ENCODE measurements at regions not wholly inside any gene's neighbourhood (a gene's known extent, or its start where the extent isn't known, plus 50 kb on each side); places are given as distances from the start of the nearest gene placed in this dataset.
A peak's percentile ranks its signal among the peaks of the same experiment; 100 is the strongest.

- DNase-seq (ENCODE audit: low read depth in 2 of 2) = no peak
- no peak for TF ChIP-seq CTCF (IDR thresholded peaks at IDR 0.05; ENCODE audit: low read depth, low read length)
- no peak overlapping the region for H3K4me3 ChIP-seq (replicated peaks in 1 of 2; ENCODE audit: low read depth in 2 of 2, low read length in 2 of 2)
Observed at GRCh38 chr13:50341526-50341925, 326.3 kb downstream of the KCNRG start.

GRCh38 chr13:50344717-50345116 lies 329.5 kb downstream of the KCNRG start:
- no peak for TF ChIP-seq CTCF (IDR thresholded peaks at IDR 0.05; ENCODE audit: low read depth, low read length)
- H3K4me3 ChIP-seq (replicated peaks in 1 of 2; ENCODE audit: low read depth in 2 of 2, low read length in 2 of 2) = no peak overlapping the region
- no peak for DNase-seq (ENCODE audit: low read depth in 2 of 2)

- no peak for DNase-seq (ENCODE audit: low read depth in 2 of 2)
- H3K4me3 ChIP-seq (replicated peaks in 1 of 2; ENCODE audit: low read depth in 2 of 2, low read length in 2 of 2) = no peak overlapping the region
- TF ChIP-seq CTCF (IDR thresholded peaks at IDR 0.05; ENCODE audit: low read depth, low read length) = no peak
Observed at GRCh38 chr13:50345804-50346203, 330.6 kb downstream of the KCNRG start.

GRCh38 chr13:50348371-50348770 lies 333.1 kb downstream of the KCNRG start:
- H3K4me3 ChIP-seq (replicated peaks in 1 of 2; ENCODE audit: low read depth in 2 of 2, low read length in 2 of 2) = no peak overlapping the region
- DNase-seq (ENCODE audit: low read depth in 2 of 2) = no peak
- no peak for TF ChIP-seq CTCF (IDR thresholded peaks at IDR 0.05; ENCODE audit: low read depth, low read length)

- DNase-seq (ENCODE audit: low read depth in 2 of 2) = no peak
- no peak overlapping the region for H3K4me3 ChIP-seq (replicated peaks in 1 of 2; ENCODE audit: low read depth in 2 of 2, low read length in 2 of 2)
- TF ChIP-seq CTCF (IDR thresholded peaks at IDR 0.05; ENCODE audit: low read depth, low read length) = no peak
Observed at GRCh38 chr13:50352720-50353480, 337.7 kb downstream of the KCNRG start.

- TF ChIP-seq CTCF (IDR thresholded peaks at IDR 0.05; ENCODE audit: low read depth, low read length) = no peak
- peak in 1 of 2 donors; percentile 69 for DNase-seq (ENCODE audit: low read depth in 2 of 2)
- H3K4me3 ChIP-seq (replicated peaks in 1 of 2; ENCODE audit: low read depth in 2 of 2, low read length in 2 of 2) = no peak overlapping the region
Observed at GRCh38 chr13:50353651-50354415, 338.6 kb downstream of the KCNRG start.
